AG10803 (cell line): ENCODE measurements at regions not wholly inside any gene's neighbourhood (a gene's known extent, or its start where the extent isn't known, plus 50 kb on each side); places are given as distances from the start of the nearest gene placed in this dataset.

Experiments
- DNase-seq: peaks from one replicate; pipeline ENCODE4 v3.0.0; 2010; ENCODE audit warnings: low read depth
- H3K4me3 ChIP-seq: 2 replicates; pipeline ENCODE4 v1.5.1; 2011; ENCODE audit warnings: mild to moderate bottlenecking, low read length, control low read depth
- CTCF ChIP-seq: conservative IDR thresholded peaks from 2 replicates; pipeline ENCODE4 v1.5.1; 2011; ENCODE audit warnings: mild to moderate bottlenecking, low read length, control low read depth, inconsistent platforms

GRCh38 chr5:27216367-27216950 is 178.1 kb upstream of the CDH9 start:
- H3K4me3 ChIP-seq: no peak overlapping the region
- peak; percentile 54 for DNase-seq
- no peak for TF ChIP-seq CTCF

- no peak for TF ChIP-seq CTCF
- DNase-seq: no peak
- no peak overlapping the region for H3K4me3 ChIP-seq
These were observed 169.7 kb upstream of the CDH9 start for GRCh38 chr5:27208051-27208450.

- DNase-seq: peak; percentile 54
- TF ChIP-seq CTCF: no peak
- H3K4me3 ChIP-seq: no peak overlapping the region
These were observed 153.6 kb upstream of the CDH9 start for GRCh38 chr5:27191786-27192510.

GRCh38 chr5:27172693-27173092 is 134.3 kb upstream of the CDH9 start:
- H3K4me3 ChIP-seq: no peak overlapping the region
- DNase-seq: no peak
- no peak for TF ChIP-seq CTCF

- no peak for DNase-seq
- no peak overlapping the region for H3K4me3 ChIP-seq
- TF ChIP-seq CTCF: no peak
These were observed 133.4 kb upstream of the CDH9 start for GRCh38 chr5:27171761-27172261.

- no peak for TF ChIP-seq CTCF
- no peak overlapping the region for H3K4me3 ChIP-seq
- no peak for DNase-seq
These were observed 120.4 kb upstream of the CDH9 start for GRCh38 chr5:27158775-27159174.

- DNase-seq: peak; percentile 1
- H3K4me3 ChIP-seq: no peak overlapping the region
- TF ChIP-seq CTCF: no peak
These were observed 119.8 kb upstream of the CDH9 start for GRCh38 chr5:27158171-27158570.
